DOHH2 (cell line): ENCODE measurements at regions not wholly inside any gene's neighbourhood (a gene's known extent, or its start where the extent isn't known, plus 50 kb on each side); places are given as distances from the start of the nearest gene placed in this dataset.

Experiments used
- H3F3A ChIP-seq: fragments of 200-600 bp; sonication (generic), shearing (Covaris generic); 2 replicates; pipeline ENCODE4 v1.6.0; 2016; ENCODE audit warnings: antibody characterized with exemption, mild to moderate bottlenecking; ENCODE audit not compliant: control insufficient read depth, insufficient read depth
- H3K27ac ChIP-seq: fragments of 200-600 bp; sonication (generic); 2 replicates; pipeline ENCODE4 v1.5.1; 2014; ENCODE audit warnings: low read depth, mild to moderate bottlenecking, low read length, moderate library complexity
- H3K27me3 ChIP-seq: fragments of 200-600 bp; sonication (generic); 2 replicates; pipeline ENCODE4 v1.6.1; 2014; ENCODE audit warnings: mild to moderate bottlenecking, low read length, mixed read lengths; ENCODE audit not compliant: control insufficient read depth
- H3K36me3 ChIP-seq: fragments of 200-600 bp; sonication (generic); 2 replicates; pipeline ENCODE4 v1.6.1; 2014; ENCODE audit warnings: mild to moderate bottlenecking, low read length, moderate library complexity, mixed read lengths; ENCODE audit not compliant: control insufficient read depth
- H3K4me1 ChIP-seq: fragments of 200-600 bp; sonication (generic); 2 replicates; pipeline ENCODE4 v1.6.1; 2014; ENCODE audit warnings: mild to moderate bottlenecking, low read length, mixed read lengths; ENCODE audit not compliant: control insufficient read depth
- H3K4me2 ChIP-seq: fragments of 200-600 bp; sonication (generic); 2 replicates; pipeline ENCODE4 v1.6.0; 2014; ENCODE audit warnings: mild to moderate bottlenecking, low read length, moderate library complexity
- H3K4me3 ChIP-seq: fragments of 200-600 bp; sonication (generic); 2 replicates; pipeline ENCODE4 v1.5.1; 2014; ENCODE audit warnings: mild to moderate bottlenecking, low read length, mixed read lengths
- H3K79me2 ChIP-seq: fragments of 200-600 bp; sonication (generic); 2 replicates; pipeline ENCODE4 v1.6.1; 2014; ENCODE audit warnings: mild to moderate bottlenecking, low read length, mixed read lengths; ENCODE audit not compliant: control insufficient read depth
- H3K9me2 ChIP-seq: fragments of 200-600 bp; sonication (generic); replicated peaks from 2 replicates; pipeline ENCODE4 v1.6.1; 2014; ENCODE audit warnings: mild to moderate bottlenecking, low read length, mixed read lengths; ENCODE audit not compliant: control insufficient read depth
- H3K9me3 ChIP-seq: fragments of 200-600 bp; sonication (generic); 2 replicates; pipeline ENCODE4 v1.6.1; 2014; ENCODE audit warnings: antibody characterized with exemption, low read length, mixed read lengths; ENCODE audit not compliant: control insufficient read depth, insufficient read depth
- H4K20me1 ChIP-seq: fragments of 200-600 bp; sonication (generic); 2 replicates; pipeline ENCODE4 v1.6.0; 2014; ENCODE audit warnings: low read depth, mild to moderate bottlenecking, antibody characterized with exemption, low read length, moderate library complexity; ENCODE audit not compliant: control insufficient read depth, insufficient read depth
- CTCF ChIP-seq: fragments of 200-600 bp; sonication (generic); IDR thresholded peaks from one replicate; pipeline ENCODE4 v1.5.1; 2014; ENCODE audit warnings: antibody characterized with exemption, mild to moderate bottlenecking, low read depth, low read length; ENCODE audit not compliant: poor library complexity, severe bottlenecking
- EZH2phosphoT487 ChIP-seq: fragments of 200-600 bp; sonication (generic); IDR thresholded peaks from 2 replicates; pipeline ENCODE4 v1.6.1; 2017; ENCODE audit warnings: borderline replicate concordance, mild to moderate bottlenecking, antibody characterized with exemption, low read length, moderate library complexity, mixed read lengths

GRCh38 chr14:76947838-76948184 is 80.7 kb downstream of the IRF2BPL start:
- no peaks in the 10 kb centered on the region for H3K79me2 ChIP-seq
- H3K4me3 ChIP-seq: no peak overlapping the region
- H3K36me3 ChIP-seq: no peaks in the 10 kb centered on the region
- no peaks in the 10 kb centered on the region for H3K9me2 ChIP-seq
- no peak overlapping the region for H3K27ac ChIP-seq
- H3K9me3 ChIP-seq: no peaks in the 10 kb centered on the region
- H3K27me3 ChIP-seq: peaks cover 52% of the 10 kb centered on the region
- H3K4me1 ChIP-seq: no peaks in the 10 kb centered on the region
- H3F3A ChIP-seq: no peaks in the 10 kb centered on the region
- no peak for TF ChIP-seq EZH2phosphoT487
- TF ChIP-seq CTCF: no peak
- no peaks in the 10 kb centered on the region; the same call in 1 of the 2 replicates for H4K20me1 ChIP-seq
- no peak overlapping the region for H3K4me2 ChIP-seq

GRCh38 chr14:76947078-76947837 is 81.2 kb downstream of the IRF2BPL start:
- Histone ChIP-seq H4K20me1 (no peaks in the 10 kb centered on the region; the same call in 1 of the 2 replicates), H3K4me3 (no peak overlapping the region), H3K9me2 (no peaks in the 10 kb centered on the region), H3F3A (no peaks in the 10 kb centered on the region), H3K4me1 (no peaks in the 10 kb centered on the region), H3K4me2 (no peak overlapping the region), H3K9me3 (no peaks in the 10 kb centered on the region), H3K27me3 (peaks cover 52% of the 10 kb centered on the region), H3K36me3 (no peaks in the 10 kb centered on the region), H3K79me2 (no peaks in the 10 kb centered on the region), H3K27ac (no peak overlapping the region)
- TF ChIP-seq CTCF: no peak
- TF ChIP-seq EZH2phosphoT487: no peak

GRCh38 chr14:76946753-76947077 is 81.8 kb downstream of the IRF2BPL start:
- Histone ChIP-seq H3K79me2 (no peaks in the 10 kb centered on the region), H3F3A (no peaks in the 10 kb centered on the region), H3K27me3 (peaks cover 54% of the 10 kb centered on the region), H3K9me3 (no peaks in the 10 kb centered on the region), H3K4me1 (no peaks in the 10 kb centered on the region), H3K4me2 (no peak overlapping the region), H3K36me3 (no peaks in the 10 kb centered on the region), H3K4me3 (no peak overlapping the region), H3K9me2 (no peaks in the 10 kb centered on the region), H3K27ac (no peak overlapping the region), H4K20me1 (no peaks in the 10 kb centered on the region; the same call in 1 of the 2 replicates)
- TF ChIP-seq EZH2phosphoT487 (no peak), CTCF (no peak)
